ENCODE measurements at regions not wholly inside any gene's neighbourhood (a gene's known extent, or its start where the extent isn't known, plus 50 kb on each side); places are given as distances from the start of the nearest gene placed in this dataset.

GRCh38 chr15:94586099-94586498, 354.7 kb downstream of the MCTP2 start:
- no peak for TF ChIP-seq SIN3A (IDR thresholded peaks at IDR 0.05; ENCODE audit: borderline replicate concordance, insufficient read depth, low read length)
- no peak for TF ChIP-seq POLR2AphosphoS5 (IDR thresholded peaks at IDR 0.05; ENCODE audit: low read depth, low read length)
- TF ChIP-seq TAF1 (IDR thresholded peaks at IDR 0.05; ENCODE audit: borderline replicate concordance, insufficient read depth, low read length) = no peak

Measured in PFSK-1 (cell line).